NCI-H526 treated with DMSO at 0.1 percent for 48 hours (cell line): ENCODE measurements at regions not wholly inside any gene's neighbourhood (a gene's known extent, or its start where the extent isn't known, plus 50 kb on each side); places are given as distances from the start of the nearest gene placed in this dataset.
"Not testable (repeated sequence)": the region's sequence is repeated elsewhere in the genome, so short reads cannot be mapped to it uniquely, and the experiment has no call there.

Source experiments
- DNase-seq: peaks from one replicate; lab custom pipeline; 2025; lab: John Stamatoyannopoulos, UW

DNA sequence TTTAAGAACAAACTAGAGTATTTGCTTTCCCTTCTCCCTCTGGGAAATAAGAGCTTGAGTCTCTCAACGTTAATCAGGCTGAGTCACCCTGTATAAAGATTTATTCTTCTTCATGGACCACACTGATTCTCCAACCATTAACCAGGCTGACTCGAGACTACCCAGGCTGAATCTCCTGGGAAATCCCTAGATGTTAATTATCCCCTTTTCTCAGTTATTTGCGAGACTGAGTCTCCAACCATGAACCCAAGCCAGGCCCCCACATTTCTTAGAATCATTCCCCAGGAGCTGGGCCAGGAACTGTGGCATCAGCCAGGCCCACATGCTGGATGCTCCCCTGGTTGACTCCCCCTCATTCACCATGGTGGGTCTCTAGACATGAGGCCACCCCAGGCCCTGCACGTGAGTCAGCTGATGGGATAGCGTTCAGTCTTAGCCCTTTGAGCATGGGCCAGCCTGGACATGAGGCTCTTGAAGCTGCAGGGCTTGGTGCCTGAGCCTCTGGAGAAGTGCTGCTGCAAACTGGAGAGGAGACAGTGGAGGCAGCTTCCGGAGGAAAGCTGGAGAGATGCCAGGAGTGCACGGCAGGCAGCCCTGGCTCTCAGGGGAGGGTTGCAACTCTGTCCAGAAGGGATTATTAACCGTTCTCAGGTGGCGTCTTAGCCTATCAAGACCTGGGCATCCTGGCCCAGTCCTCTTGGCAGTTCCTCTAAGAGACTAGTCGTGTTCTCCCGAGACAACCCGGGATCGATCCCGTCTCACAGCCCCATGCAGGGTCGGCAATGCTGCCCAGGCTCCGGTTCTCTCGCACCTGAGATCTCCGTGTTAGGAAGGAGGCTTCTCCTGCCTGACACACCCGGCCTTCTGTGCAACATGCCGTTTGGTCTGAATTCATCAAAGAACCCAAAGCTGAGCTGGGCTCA is 296.6 kb downstream of the ADGRD1 start:
- DNase-seq, result no peak

DNA sequence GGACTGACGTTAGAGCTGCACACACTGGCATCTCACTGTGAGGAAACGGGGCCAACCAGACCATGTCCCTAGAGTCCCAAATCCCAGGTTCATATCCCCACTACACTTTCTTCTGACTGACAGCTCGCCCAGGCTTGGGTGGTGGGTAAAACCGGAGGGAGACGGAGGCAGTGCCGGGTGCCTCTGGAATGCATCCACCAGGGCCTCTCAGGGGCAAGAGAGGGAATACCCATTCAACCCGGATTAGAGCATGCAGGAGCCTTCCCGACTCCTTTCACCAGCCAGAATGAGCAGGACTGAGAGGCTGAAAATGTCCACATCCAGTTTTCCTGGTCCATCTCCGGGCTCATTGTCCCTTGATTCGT is 297.2 kb downstream of the ADGRD1 start:
- DNase-seq, result no peak

GRCh38 chr12:131251336-131252101 is 297.8 kb downstream of the ADGRD1 start:
- no peak for DNase-seq

- no peak for DNase-seq
Observed at GRCh38 chr12:131253376-131254026, 299.8 kb downstream of the ADGRD1 start.

GRCh38 chr12:131254374-131254773 is 300.7 kb downstream of the ADGRD1 start:
- DNase-seq, result no peak

DNA sequence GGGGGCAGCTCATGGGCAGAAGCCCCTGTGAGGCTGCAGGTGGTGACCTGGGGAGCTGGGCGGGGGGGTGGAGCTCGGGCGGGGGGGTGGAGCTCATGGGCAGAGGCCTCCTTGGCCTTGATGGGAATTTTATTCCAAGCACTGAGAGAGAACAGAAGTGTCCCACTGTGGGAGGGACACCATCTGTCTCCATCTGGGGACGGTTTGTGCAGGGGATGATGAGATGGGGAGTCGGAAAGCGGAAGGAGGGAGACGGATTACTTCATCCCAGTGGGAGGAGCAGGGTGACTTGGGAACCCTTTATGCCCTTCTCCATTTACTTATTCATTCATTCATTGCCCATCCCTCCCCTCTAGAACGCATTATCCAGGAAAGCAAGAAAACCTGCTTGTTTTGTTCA is 304.7 kb downstream of the ADGRD1 start:
- no peak for DNase-seq

DNA sequence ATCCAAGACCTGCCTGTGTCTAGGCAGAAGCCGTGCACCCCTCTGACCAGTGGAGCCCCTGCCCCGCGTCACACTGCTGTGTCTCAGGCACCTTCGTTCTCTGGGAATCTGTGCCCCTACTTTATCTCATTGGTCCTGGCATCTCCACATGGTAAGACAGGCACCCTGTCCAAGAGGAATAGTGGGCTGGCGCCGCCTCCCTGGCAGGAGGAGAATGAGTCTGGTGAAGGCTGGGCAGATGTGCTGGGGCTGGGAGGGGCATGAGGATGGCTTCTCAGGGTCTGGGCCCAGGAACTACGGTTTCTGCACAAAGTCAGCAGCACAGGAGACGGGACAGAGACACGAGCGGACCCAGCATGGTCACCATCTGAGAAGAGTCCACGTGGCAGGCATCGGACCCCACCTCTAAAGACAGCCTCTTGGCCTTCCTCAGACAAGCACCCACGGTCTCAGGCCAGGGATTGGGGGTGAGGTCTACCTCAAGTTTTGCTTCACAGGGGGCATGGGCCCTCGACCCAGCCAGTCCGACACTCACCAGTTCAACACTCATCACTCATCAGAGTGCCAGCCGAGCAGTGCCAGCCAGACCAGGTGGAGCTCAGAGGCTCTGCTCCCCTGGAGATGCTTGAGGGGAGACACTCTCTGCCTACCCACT is 306.7 kb downstream of the ADGRD1 start:
- no peak for DNase-seq

DNA sequence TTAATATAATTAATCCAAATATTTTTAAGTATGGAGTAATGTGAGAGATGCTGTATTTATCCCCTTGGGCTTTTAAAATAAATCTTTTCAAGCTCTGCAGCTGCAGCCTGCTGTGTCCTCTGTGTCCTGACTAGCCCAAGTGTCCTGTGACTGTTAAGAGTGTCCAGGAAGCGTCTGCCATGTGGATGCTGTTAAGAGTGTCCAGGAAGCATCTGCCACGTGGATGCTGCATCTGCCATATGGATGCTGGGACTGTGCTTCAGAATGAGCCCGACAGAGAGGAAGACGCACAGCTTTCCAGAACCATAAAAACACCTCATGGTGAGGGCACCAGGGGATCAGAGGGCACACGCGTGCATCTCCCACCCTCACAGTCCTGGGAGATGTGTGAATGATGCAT is 307.2 kb downstream of the ADGRD1 start:
- DNase-seq, result no peak

GRCh38 chr12:131261906-131262305 is 308.2 kb downstream of the ADGRD1 start:
- no peak for DNase-seq

- no peak for DNase-seq
Observed at GRCh38 chr12:131263626-131264025, 309.9 kb downstream of the ADGRD1 start.

- no peak for DNase-seq
Observed at GRCh38 chr12:131264635-131265034, 310.9 kb downstream of the ADGRD1 start.

GRCh38 chr12:131266591-131267467 is 313.1 kb downstream of the ADGRD1 start:
- no peak for DNase-seq

GRCh38 chr12:131267576-131267975 is 313.9 kb downstream of the ADGRD1 start:
- no peak for DNase-seq

DNA sequence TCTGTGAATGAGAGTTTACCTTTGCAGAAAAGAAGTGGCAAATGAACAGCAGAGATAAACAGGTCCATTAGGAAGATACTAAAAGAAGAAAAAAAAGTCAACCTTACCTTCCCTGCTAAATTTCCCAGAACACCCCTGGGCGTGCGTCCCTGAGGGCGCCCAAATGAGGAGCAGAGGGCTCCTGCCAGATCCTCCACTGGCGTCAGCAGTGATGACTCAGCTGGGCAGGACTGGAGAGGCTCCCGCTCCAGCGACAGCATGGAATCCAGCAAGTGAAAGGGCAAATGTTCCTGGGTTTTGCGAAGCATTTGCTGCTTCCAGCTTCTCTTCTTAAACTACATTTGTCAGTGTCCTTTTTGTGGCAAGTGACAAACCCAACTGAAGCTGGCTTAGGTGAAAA is 314.4 kb downstream of the ADGRD1 start:
- DNase-seq, result not testable (repeated sequence)

DNA sequence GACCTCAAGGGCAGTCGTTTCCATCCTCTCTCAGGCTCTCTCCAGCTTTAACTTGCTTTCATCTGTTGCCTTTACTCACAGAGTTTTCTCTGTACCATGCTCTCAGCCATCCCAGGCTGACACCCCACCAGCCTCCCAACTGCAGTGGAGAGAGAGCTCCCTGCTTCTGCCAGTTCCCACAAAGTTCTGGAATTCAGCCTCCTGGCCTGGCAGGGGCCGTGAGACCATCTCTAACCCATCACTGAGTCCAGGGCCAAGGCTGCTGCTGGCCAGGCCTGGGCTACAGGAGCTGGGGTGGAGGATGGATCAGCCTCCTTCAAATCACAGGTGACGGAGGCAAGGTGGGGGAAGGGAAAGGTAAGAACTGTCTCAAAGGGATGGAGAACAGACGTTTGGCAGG is 314.9 kb downstream of the ADGRD1 start:
- not testable (repeated sequence) for DNase-seq

DNA sequence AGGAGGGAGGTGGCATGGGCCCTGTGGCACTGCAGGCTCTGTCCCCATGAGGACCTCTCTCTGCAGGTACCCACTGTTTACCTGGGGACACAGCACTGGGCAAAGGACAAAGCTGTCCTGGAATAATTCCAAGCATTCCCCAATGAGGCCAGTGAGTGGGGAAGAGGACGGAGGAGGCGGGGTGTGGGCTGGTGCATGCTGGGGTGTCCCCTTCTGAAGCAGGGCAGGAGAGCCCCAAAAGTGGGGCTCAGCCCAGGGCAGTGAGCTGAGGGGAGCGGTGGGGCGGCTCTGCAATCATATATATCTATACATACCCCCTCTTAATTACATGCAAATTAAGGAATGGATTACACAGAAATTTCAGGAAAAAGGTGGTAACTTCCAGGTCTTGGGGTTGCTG is 315.8 kb downstream of the ADGRD1 start:
- no peak for DNase-seq

GRCh38 chr12:131269977-131270376 is 316.3 kb downstream of the ADGRD1 start:
- not testable (repeated sequence) for DNase-seq

- no peak for DNase-seq
Observed at GRCh38 chr12:131271724-131272123, 318.0 kb downstream of the ADGRD1 start.

- DNase-seq, result not testable (repeated sequence)
Observed at GRCh38 chr12:131272283-131272814, 318.6 kb downstream of the ADGRD1 start.

- no peak for DNase-seq
Observed at GRCh38 chr12:131273291-131273845, 319.7 kb downstream of the ADGRD1 start.

GRCh38 chr12:131274061-131274460 is 320.4 kb downstream of the ADGRD1 start:
- DNase-seq, result no peak
